Neural cell (in vitro differentiated cells): ENCODE measurements at regions not wholly inside any gene's neighbourhood (a gene's known extent, or its start where the extent isn't known, plus 50 kb on each side); places are given as distances from the start of the nearest gene placed in this dataset.

ENCODE experiments used
- H2AFZ ChIP-seq: fragments of 200-600, 300-800 bp; sonication (generic), shearing (Covaris generic); 2 replicates; pipeline ENCODE4 v1.6.0; 2014; ENCODE audit warnings: low read depth, mild to moderate bottlenecking, antibody characterized with exemption, low read length, moderate library complexity
- H3F3A ChIP-seq: fragments of 200-600 bp; shearing (Covaris generic); 2 replicates; pipeline ENCODE4 v1.6.1; 2016; ENCODE audit warnings: mild to moderate bottlenecking, moderate library complexity, mixed read lengths, antibody characterized with exemption, low read length; ENCODE audit not compliant: insufficient read depth, poor library complexity, severe bottlenecking
- H3K27ac ChIP-seq: fragments of 200-600, 300-800 bp; sonication (generic), shearing (Covaris generic); 2 replicates; pipeline ENCODE4 v1.5.1; 2014; ENCODE audit warnings: mild to moderate bottlenecking, low read length, moderate library complexity
- H3K27me3 ChIP-seq: fragments of 300-800, 200-600 bp; sonication (generic), shearing (Covaris generic); 2 replicates; pipeline ENCODE4 v1.6.0; 2014; ENCODE audit warnings: mild to moderate bottlenecking, low read depth, low read length, moderate library complexity; ENCODE audit not compliant: insufficient read depth
- H3K36me3 ChIP-seq: fragments of 300-800, 200-600 bp; sonication (generic), shearing (Covaris generic); 2 replicates; pipeline ENCODE4 v1.5.1; 2014; ENCODE audit warnings: mild to moderate bottlenecking, antibody characterized with exemption, low read length, moderate library complexity; ENCODE audit not compliant: insufficient read depth
- H3K4me2 ChIP-seq: fragments of 300-800, 200-600 bp; sonication (generic), shearing (Covaris generic); 2 replicates; pipeline ENCODE4 v1.6.0; 2014; ENCODE audit warnings: mild to moderate bottlenecking, low read length
- H3K4me3 ChIP-seq: fragments of 300-800, 200-600 bp; sonication (generic), shearing (Covaris generic); 2 replicates; pipeline ENCODE4 v1.5.1; 2014; ENCODE audit warnings: mild to moderate bottlenecking, low read length, moderate library complexity
- H3K79me2 ChIP-seq: fragments of 200-600 bp; shearing (Covaris generic); replicated peaks from 2 replicates; pipeline ENCODE4 v1.6.0; 2014; ENCODE audit warnings: mild to moderate bottlenecking, low read length, moderate library complexity; ENCODE audit not compliant: insufficient read depth
- H3K9ac ChIP-seq: fragments of 300-800, 200-600 bp; sonication (generic), shearing (Covaris generic); 2 replicates; pipeline ENCODE4 v1.6.1; 2016; ENCODE audit warnings: mild to moderate bottlenecking, low read length, mixed read lengths
- H3K9me2 ChIP-seq: fragments of 200-600 bp; shearing (Covaris generic); 2 replicates; pipeline ENCODE4 v1.6.1; 2016; ENCODE audit warnings: mild to moderate bottlenecking, low read length, mixed read lengths; ENCODE audit not compliant: insufficient read depth
- H3K9me3 ChIP-seq: fragments of 200-600, 300-800 bp; sonication (generic), shearing (Covaris generic); 2 replicates; pipeline ENCODE4 v1.6.1; 2016; ENCODE audit warnings: mild to moderate bottlenecking, mixed run types, low read length, moderate library complexity, mixed read lengths
- H4K20me1 ChIP-seq: fragments of 200-600 bp; shearing (Covaris generic); 2 replicates; pipeline ENCODE4 v1.6.1; 2016; ENCODE audit warnings: mild to moderate bottlenecking, mixed run types; ENCODE audit not compliant: insufficient read depth
- EP300 ChIP-seq: fragments of 450-650 bp; conservative IDR thresholded peaks from 2 replicates; pipeline ENCODE4 v1.6.1; 2014; ENCODE audit warnings: antibody characterized with exemption, mild to moderate bottlenecking, moderate library complexity; ENCODE audit not compliant: poor library complexity, severe bottlenecking
- EZH2 ChIP-seq: fragments of 200-600, 300-800 bp; shearing (Covaris generic), sonication (generic); IDR thresholded peaks from 2 replicates; pipeline ENCODE4 v1.6.1; 2014; ENCODE audit warnings: antibody characterized with exemption, low read length, borderline replicate concordance, mild to moderate bottlenecking; ENCODE audit not compliant: insufficient read depth, poor library complexity, severe bottlenecking
- MXI1 ChIP-seq: fragments of 450-650 bp; conservative IDR thresholded peaks from 2 replicates; pipeline ENCODE4 v1.6.1; 2014; ENCODE audit warnings: antibody characterized with exemption, mild to moderate bottlenecking; ENCODE audit not compliant: poor library complexity, severe bottlenecking
- POLR2AphosphoS5 ChIP-seq: IDR thresholded peaks from 2 replicates; pipeline ENCODE4 v1.6.1; 2012
- RAD21 ChIP-seq: fragments of 450-650 bp; conservative IDR thresholded peaks from 2 replicates; pipeline ENCODE4 v1.6.1; 2014; ENCODE audit warnings: antibody characterized with exemption, mild to moderate bottlenecking, moderate library complexity
- SMC3 ChIP-seq: fragments of 450-650 bp; conservative IDR thresholded peaks from 2 replicates; pipeline ENCODE4 v1.6.1; 2014; ENCODE audit warnings: antibody characterized with exemption, mild to moderate bottlenecking, moderate library complexity; ENCODE audit not compliant: poor library complexity
- TAF1 ChIP-seq: IDR thresholded peaks from 2 replicates; pipeline ENCODE4 v1.6.1; 2012; ENCODE audit warnings: low read depth
- TF ChIP-seq, protein P1 (sequence below): fragments of 450-650 bp; IDR thresholded peaks from 2 replicates; pipeline ENCODE4 v1.5.1; 2014; ENCODE audit warnings: antibody characterized with exemption, mild to moderate bottlenecking, moderate library complexity; ENCODE audit not compliant: poor library complexity, severe bottlenecking
- TF ChIP-seq, protein P2 (sequence below): IDR thresholded peaks from 2 replicates; pipeline ENCODE4 v1.6.1; 2012; ENCODE audit warnings: borderline replicate concordance

DNA sequence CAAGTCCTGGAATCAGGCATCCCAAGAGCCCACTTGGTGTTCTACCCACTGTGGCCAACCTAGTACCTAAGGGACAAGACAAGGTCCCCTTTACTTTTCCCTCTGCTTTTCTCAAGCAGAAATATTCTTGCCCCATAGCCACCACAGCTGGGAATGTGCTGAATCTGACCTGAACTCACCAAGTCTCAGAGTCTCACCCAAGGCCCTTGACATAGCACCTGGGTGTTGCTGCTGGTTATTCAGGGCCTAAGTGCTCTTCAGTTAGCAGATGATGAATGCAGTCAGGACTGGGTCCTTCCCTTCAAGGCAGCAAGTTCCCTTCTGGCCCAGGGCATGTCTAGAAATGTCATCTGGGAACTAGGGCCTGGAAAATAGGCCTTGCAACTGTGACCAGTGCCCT lies 201.8 kb upstream of the SERP2 start:
- H3K9me2 ChIP-seq, result no peaks in the 10 kb centered on the region
- no peak overlapping the region for H3K4me3 ChIP-seq
- H3K4me2 ChIP-seq, result no peak overlapping the region
- no peaks in the 10 kb centered on the region for H3F3A ChIP-seq
- H4K20me1 ChIP-seq, result no peaks in the 10 kb centered on the region
- no peak overlapping the region for H3K27ac ChIP-seq
- H3K27me3 ChIP-seq, result no peaks in the 10 kb centered on the region
- H3K79me2 ChIP-seq, result no peaks in the 10 kb centered on the region
- H3K9ac ChIP-seq, result no peak overlapping the region
- H2AFZ ChIP-seq, result no peak overlapping the region
- TF ChIP-seq EZH2 (no peak), MXI1 (no peak), EP300 (no peak), POLR2AphosphoS5 (no peak), SMC3 (no peak), TAF1 (no peak), RAD21 (no peak)
- TF ChIP-seq, protein P1, sequence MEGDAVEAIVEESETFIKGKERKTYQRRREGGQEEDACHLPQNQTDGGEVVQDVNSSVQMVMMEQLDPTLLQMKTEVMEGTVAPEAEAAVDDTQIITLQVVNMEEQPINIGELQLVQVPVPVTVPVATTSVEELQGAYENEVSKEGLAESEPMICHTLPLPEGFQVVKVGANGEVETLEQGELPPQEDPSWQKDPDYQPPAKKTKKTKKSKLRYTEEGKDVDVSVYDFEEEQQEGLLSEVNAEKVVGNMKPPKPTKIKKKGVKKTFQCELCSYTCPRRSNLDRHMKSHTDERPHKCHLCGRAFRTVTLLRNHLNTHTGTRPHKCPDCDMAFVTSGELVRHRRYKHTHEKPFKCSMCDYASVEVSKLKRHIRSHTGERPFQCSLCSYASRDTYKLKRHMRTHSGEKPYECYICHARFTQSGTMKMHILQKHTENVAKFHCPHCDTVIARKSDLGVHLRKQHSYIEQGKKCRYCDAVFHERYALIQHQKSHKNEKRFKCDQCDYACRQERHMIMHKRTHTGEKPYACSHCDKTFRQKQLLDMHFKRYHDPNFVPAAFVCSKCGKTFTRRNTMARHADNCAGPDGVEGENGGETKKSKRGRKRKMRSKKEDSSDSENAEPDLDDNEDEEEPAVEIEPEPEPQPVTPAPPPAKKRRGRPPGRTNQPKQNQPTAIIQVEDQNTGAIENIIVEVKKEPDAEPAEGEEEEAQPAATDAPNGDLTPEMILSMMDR, result no peak
- TF ChIP-seq, protein P2, sequence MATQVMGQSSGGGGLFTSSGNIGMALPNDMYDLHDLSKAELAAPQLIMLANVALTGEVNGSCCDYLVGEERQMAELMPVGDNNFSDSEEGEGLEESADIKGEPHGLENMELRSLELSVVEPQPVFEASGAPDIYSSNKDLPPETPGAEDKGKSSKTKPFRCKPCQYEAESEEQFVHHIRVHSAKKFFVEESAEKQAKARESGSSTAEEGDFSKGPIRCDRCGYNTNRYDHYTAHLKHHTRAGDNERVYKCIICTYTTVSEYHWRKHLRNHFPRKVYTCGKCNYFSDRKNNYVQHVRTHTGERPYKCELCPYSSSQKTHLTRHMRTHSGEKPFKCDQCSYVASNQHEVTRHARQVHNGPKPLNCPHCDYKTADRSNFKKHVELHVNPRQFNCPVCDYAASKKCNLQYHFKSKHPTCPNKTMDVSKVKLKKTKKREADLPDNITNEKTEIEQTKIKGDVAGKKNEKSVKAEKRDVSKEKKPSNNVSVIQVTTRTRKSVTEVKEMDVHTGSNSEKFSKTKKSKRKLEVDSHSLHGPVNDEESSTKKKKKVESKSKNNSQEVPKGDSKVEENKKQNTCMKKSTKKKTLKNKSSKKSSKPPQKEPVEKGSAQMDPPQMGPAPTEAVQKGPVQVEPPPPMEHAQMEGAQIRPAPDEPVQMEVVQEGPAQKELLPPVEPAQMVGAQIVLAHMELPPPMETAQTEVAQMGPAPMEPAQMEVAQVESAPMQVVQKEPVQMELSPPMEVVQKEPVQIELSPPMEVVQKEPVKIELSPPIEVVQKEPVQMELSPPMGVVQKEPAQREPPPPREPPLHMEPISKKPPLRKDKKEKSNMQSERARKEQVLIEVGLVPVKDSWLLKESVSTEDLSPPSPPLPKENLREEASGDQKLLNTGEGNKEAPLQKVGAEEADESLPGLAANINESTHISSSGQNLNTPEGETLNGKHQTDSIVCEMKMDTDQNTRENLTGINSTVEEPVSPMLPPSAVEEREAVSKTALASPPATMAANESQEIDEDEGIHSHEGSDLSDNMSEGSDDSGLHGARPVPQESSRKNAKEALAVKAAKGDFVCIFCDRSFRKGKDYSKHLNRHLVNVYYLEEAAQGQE, result no peak
- no peaks in the 10 kb centered on the region for H3K9me3 ChIP-seq
- H3K36me3 ChIP-seq, result no peaks in the 10 kb centered on the region

DNA sequence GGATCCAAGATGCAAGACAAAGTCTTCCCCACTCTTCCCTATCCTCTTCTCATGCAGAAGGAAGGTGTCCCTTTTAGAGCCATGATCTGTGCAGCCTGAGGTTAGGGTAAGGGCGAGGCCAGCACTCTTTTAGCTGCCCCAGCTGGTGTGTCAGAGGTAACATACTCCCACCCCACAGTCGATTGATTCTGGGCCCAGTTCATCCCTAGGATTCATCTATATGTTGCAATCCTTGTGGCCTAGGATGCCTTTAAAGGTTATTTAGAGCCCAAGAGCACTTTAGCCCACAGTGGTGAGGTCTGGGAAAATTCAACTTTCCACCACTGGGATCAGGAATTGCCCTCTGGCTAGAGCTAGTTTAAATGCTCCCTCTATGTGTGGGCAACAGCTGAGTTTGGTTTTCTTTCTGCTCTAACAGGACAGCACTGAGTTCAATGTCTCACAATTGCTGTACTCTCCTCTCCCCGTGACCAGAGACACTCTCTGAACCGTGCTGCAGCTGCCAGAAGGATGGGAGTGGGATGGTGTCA lies 201.3 kb upstream of the SERP2 start:
- Histone ChIP-seq H3K4me2 (no peak overlapping the region), H2AFZ (no peak overlapping the region), H4K20me1 (no peaks in the 10 kb centered on the region), H3K27ac (no peak overlapping the region), H3K79me2 (no peaks in the 10 kb centered on the region), H3F3A (no peaks in the 10 kb centered on the region), H3K27me3 (no peaks in the 10 kb centered on the region), H3K9me2 (no peaks in the 10 kb centered on the region), H3K4me3 (no peak overlapping the region), H3K9me3 (no peaks in the 10 kb centered on the region), H3K9ac (no peak overlapping the region), H3K36me3 (no peaks in the 10 kb centered on the region)
- no peak for TF ChIP-seq EZH2
- no peak for TF ChIP-seq RAD21
- no peak for TF ChIP-seq POLR2AphosphoS5
- no peak for TF ChIP-seq SMC3
- no peak for TF ChIP-seq TAF1
- TF ChIP-seq, protein P1, result no peak
- TF ChIP-seq, protein P2, result no peak
- TF ChIP-seq MXI1, result no peak
- TF ChIP-seq EP300, result no peak
